Trophoblast cell (in vitro differentiated cells and primary cell): ENCODE measurements at regions not wholly inside any gene's neighbourhood (a gene's known extent, or its start where the extent isn't known, plus 50 kb on each side); places are given as distances from the start of the nearest gene placed in this dataset.
A peak's percentile ranks its signal among the peaks of the same experiment; 100 is the strongest.

Experiments used
- DNase-seq, 2 donors: peaks; one replicate each; pipeline ENCODE4 v3.0.0-alpha.2; 2016
- H2AFZ ChIP-seq: 2 replicates; pipeline ENCODE4 v1.6.1; 2013; ENCODE audit warnings: low read length, moderate library complexity, mild to moderate bottlenecking; ENCODE audit not compliant: insufficient read depth, poor library complexity
- H2AK5ac ChIP-seq: 2 replicates; pipeline ENCODE4 v1.6.1; 2013; ENCODE audit warnings: mild to moderate bottlenecking, low read length
- H2BK120ac ChIP-seq: 2 replicates; pipeline ENCODE4 v1.6.1; 2013; ENCODE audit warnings: low read length, mild to moderate bottlenecking, moderate library complexity; ENCODE audit not compliant: insufficient read depth, poor library complexity
- H2BK12ac ChIP-seq: 2 replicates; pipeline ENCODE4 v1.6.1; 2013; ENCODE audit warnings: mild to moderate bottlenecking, low read length, moderate library complexity
- H2BK5ac ChIP-seq: 2 replicates; pipeline ENCODE4 v1.6.1; 2013; ENCODE audit warnings: low read length, low read depth, moderate library complexity, mild to moderate bottlenecking; ENCODE audit not compliant: poor library complexity
- H3K14ac ChIP-seq: 2 replicates; pipeline ENCODE4 v1.6.1; 2013; ENCODE audit warnings: mild to moderate bottlenecking, low read length
- H3K18ac ChIP-seq: 2 replicates; pipeline ENCODE4 v1.6.1; 2013; ENCODE audit warnings: mild to moderate bottlenecking, low read length
- H3K23ac ChIP-seq: 2 replicates; pipeline ENCODE4 v1.6.1; 2013; ENCODE audit warnings: low read length
- H3K27ac ChIP-seq: 2 replicates; pipeline ENCODE4 v1.5.1; 2013; ENCODE audit warnings: low read depth, mild to moderate bottlenecking, inconsistent platforms, low read length, moderate library complexity
- H3K27me3 ChIP-seq: 2 replicates; pipeline ENCODE4 v1.6.1; 2013; ENCODE audit warnings: inconsistent platforms, mild to moderate bottlenecking, low read length, moderate library complexity; ENCODE audit not compliant: insufficient read depth
- H3K36me3 ChIP-seq, 2 experiments: 1 replicate in 1 of 2; 2 replicates in 1 of 2; pipeline ENCODE4 v1.6.1; 2013; ENCODE audit warnings: low read length in 2 of 2, mild to moderate bottlenecking in 2 of 2, moderate library complexity in 1 of 2; ENCODE audit not compliant: insufficient read depth in 2 of 2, control insufficient read depth in 1 of 2
- H3K4ac ChIP-seq: 2 replicates; pipeline ENCODE4 v1.6.1; 2013; ENCODE audit warnings: low read depth, mild to moderate bottlenecking, low read length, moderate library complexity
- H3K4me1 ChIP-seq, 2 experiments: 1 replicate in 1 of 2; 2 replicates in 1 of 2; pipeline ENCODE4 v1.6.1; 2013; ENCODE audit warnings: low read length in 2 of 2, mild to moderate bottlenecking in 2 of 2, moderate library complexity in 1 of 2; ENCODE audit not compliant: insufficient read depth in 2 of 2, control insufficient read depth in 1 of 2
- H3K4me2 ChIP-seq: 2 replicates; pipeline ENCODE4 v1.6.1; 2013; ENCODE audit warnings: inconsistent platforms, mild to moderate bottlenecking, low read length, moderate library complexity
- H3K4me3 ChIP-seq: 2 replicates; pipeline ENCODE4 v1.5.1; 2013; ENCODE audit warnings: mild to moderate bottlenecking, low read depth, low read length, inconsistent platforms
- H3K79me1 ChIP-seq: one replicate; pipeline ENCODE4 v1.6.1; 2013; ENCODE audit warnings: low read length
- H3K79me2 ChIP-seq: 2 replicates; pipeline ENCODE4 v1.6.1; 2013; ENCODE audit warnings: low read length, mild to moderate bottlenecking; ENCODE audit not compliant: control insufficient read depth, insufficient read depth, poor library complexity
- H3K9ac ChIP-seq: 2 replicates; pipeline ENCODE4 v1.6.1; 2013; ENCODE audit warnings: mild to moderate bottlenecking, low read length
- H3K9me3 ChIP-seq: 2 replicates; pipeline ENCODE4 v1.6.1; 2013; ENCODE audit warnings: low read depth, mild to moderate bottlenecking, control low read depth, inconsistent platforms, low read length; ENCODE audit not compliant: insufficient read depth
- H4K12ac ChIP-seq: 2 replicates; pipeline ENCODE4 v1.6.1; 2013; ENCODE audit warnings: low read depth, mild to moderate bottlenecking, low read length, moderate library complexity
- H4K8ac ChIP-seq: 2 replicates; pipeline ENCODE4 v1.6.1; 2013; ENCODE audit warnings: low read depth, mild to moderate bottlenecking, low read length, moderate library complexity
- H4K91ac ChIP-seq: one replicate; pipeline ENCODE4 v1.6.1; 2013; ENCODE audit warnings: low read depth, mild to moderate bottlenecking, low read length, moderate library complexity
- WGBS: extraction: QIAGEN DNeasy Blood & Tissue Kit; methylation state at CpG from one replicate; pipeline ENCODE4 v1.1.7; 2013; ENCODE audit warnings: missing lambda C conversion rate; ENCODE audit not compliant: insufficient read length, insufficient coverage; ENCODE audit errors: extremely low coverage; 5-methylcytosine and 5-hydroxymethylcytosine counted together

- Histone ChIP-seq H2AK5ac (no peak overlapping the region), H3K18ac (no peak overlapping the region), H2BK5ac (no peak overlapping the region), H2AFZ (peak overlapping the region; percentile 37), H3K79me1 (peaks cover 3% of the 10 kb centered on the region), H3K14ac (no peak overlapping the region), H3K9me3 (no peaks in the 10 kb centered on the region), H3K4me1 (peaks cover 3 to 4% of the 10 kb centered on the region in 2 experiments), H3K4me2 (no peak overlapping the region), H3K4me3 (no peak overlapping the region), H3K36me3 (peaks cover 0 to 2% of the 10 kb centered on the region in 2 experiments), H3K79me2 (no peaks in the 10 kb centered on the region), H2BK12ac (no peak overlapping the region), H3K23ac (no peak overlapping the region), H4K8ac (peak overlapping the region; percentile 32), H3K27me3 (no peaks in the 10 kb centered on the region), H3K27ac (no peak overlapping the region), H4K12ac (no peak overlapping the region), H3K4ac (no peak overlapping the region), H4K91ac (peak overlapping the region; percentile 62), H2BK120ac (no peak overlapping the region), H3K9ac (no peak overlapping the region)
- peak; percentile 8 to 14 for DNase-seq
- WGBS = no CpG with 5 or more reads among the region's 15 CpGs
Observed at GRCh38 chr4:185965426-185966384, 103.3 kb upstream of the TLR3 start.

GRCh38 chr4:185966549-185966948 lies 102.4 kb upstream of the TLR3 start:
- Histone ChIP-seq H3K9me3 (no peaks in the 10 kb centered on the region), H3K4ac (peak overlapping the region; percentile 35), H4K8ac (peak overlapping the region; percentile 29), H2BK12ac (peak overlapping the region; percentile 60), H2AK5ac (no peak overlapping the region), H3K27ac (no peak overlapping the region), H3K4me2 (no peak overlapping the region), H3K79me2 (no peaks in the 10 kb centered on the region), H4K91ac (no peak overlapping the region), H3K14ac (no peak overlapping the region), H2BK120ac (peak overlapping the region; percentile 53), H3K27me3 (no peaks in the 10 kb centered on the region), H3K18ac (no peak overlapping the region), H3K9ac (no peak overlapping the region), H3K36me3 (peaks cover 0 to 2% of the 10 kb centered on the region in 2 experiments), H3K23ac (no peak overlapping the region), H2AFZ (no peak overlapping the region), H3K4me1 (peaks cover 3 to 4% of the 10 kb centered on the region in 2 experiments), H3K79me1 (peaks cover 3% of the 10 kb centered on the region), H3K4me3 (no peak overlapping the region), H4K12ac (no peak overlapping the region), H2BK5ac (no peak overlapping the region)
- WGBS = no CpG with 5 or more reads among the region's 8 CpGs
- no peak for DNase-seq

GRCh38 chr4:185966997-185967775 lies 101.8 kb upstream of the TLR3 start:
- Histone ChIP-seq H3K4me1 (peaks cover 3 to 4% of the 10 kb centered on the region in 2 experiments), H2BK12ac (no peak overlapping the region), H3K4ac (no peak overlapping the region), H3K79me2 (no peaks in the 10 kb centered on the region), H3K27me3 (no peaks in the 10 kb centered on the region), H3K18ac (no peak overlapping the region), H4K91ac (no peak overlapping the region), H3K36me3 (peaks cover 0 to 2% of the 10 kb centered on the region in 2 experiments), H4K12ac (no peak overlapping the region), H2AFZ (no peak overlapping the region), H3K4me3 (no peak overlapping the region), H3K9me3 (no peaks in the 10 kb centered on the region), H3K4me2 (no peak overlapping the region), H3K27ac (no peak overlapping the region), H3K14ac (no peak overlapping the region), H2BK120ac (no peak overlapping the region), H3K79me1 (peaks cover 3% of the 10 kb centered on the region), H2BK5ac (no peak overlapping the region), H4K8ac (no peak overlapping the region), H2AK5ac (no peak overlapping the region), H3K9ac (no peak overlapping the region), H3K23ac (no peak overlapping the region)
- no CpG with 5 or more reads among the region's 4 CpGs for WGBS
- DNase-seq = peak in 1 of 2 donors; percentile 38

- no peak overlapping the region for H4K12ac ChIP-seq
- no peaks in the 10 kb centered on the region for H3K27me3 ChIP-seq
- no peak overlapping the region for H3K18ac ChIP-seq
- no peak overlapping the region for H3K4me3 ChIP-seq
- no CpG with 5 or more reads among the region's 1 CpG for WGBS
- no peak overlapping the region for H2BK120ac ChIP-seq
- no peak overlapping the region for H4K91ac ChIP-seq
- no peak overlapping the region for H3K4me2 ChIP-seq
- no peak overlapping the region for H3K23ac ChIP-seq
- H2AK5ac ChIP-seq = no peak overlapping the region
- H2BK5ac ChIP-seq = no peak overlapping the region
- no peaks in the 10 kb centered on the region for H3K9me3 ChIP-seq
- no peak overlapping the region for H3K27ac ChIP-seq
- peaks cover 3% of the 10 kb centered on the region for H3K79me1 ChIP-seq
- no peak overlapping the region for H3K9ac ChIP-seq
- no peak overlapping the region for H3K4ac ChIP-seq
- no peak for DNase-seq
- peaks cover 3 to 4% of the 10 kb centered on the region in 2 experiments for H3K4me1 ChIP-seq
- no peak overlapping the region for H2AFZ ChIP-seq
- H4K8ac ChIP-seq = no peak overlapping the region
- no peak overlapping the region for H3K14ac ChIP-seq
- H2BK12ac ChIP-seq = peak overlapping the region; percentile 29
- H3K79me2 ChIP-seq = no peaks in the 10 kb centered on the region
- H3K36me3 ChIP-seq = peaks cover 0 to 2% of the 10 kb centered on the region in 2 experiments
Observed at GRCh38 chr4:185969657-185970056, 99.3 kb upstream of the TLR3 start.
